Thoracic aorta (tissue), 2 donors: ENCODE measurements at regions not wholly inside any gene's neighbourhood (a gene's known extent, or its start where the extent isn't known, plus 50 kb on each side); places are given as distances from the start of the nearest gene placed in this dataset.

Source experiments
- ATAC-seq: fragments of 150-250 bp; one replicate; pipeline ENCODE4 v1.8.0; 2017; ENCODE audit warnings: low read depth; ENCODE audit not compliant: insufficient number of reproducible peaks, low FRiP score
- DNase-seq: peaks from one replicate; pipeline ENCODE4 v3.0.0-alpha.2; 2020; ENCODE audit warnings: low spot score
- H3K27ac ChIP-seq, 2 donors: fragments of 200-600 bp; sonication (generic); 1 replicate in 1 of 2; 2 replicates in 1 of 2; pipeline ENCODE4 v1.5.1; 2016; ENCODE audit warnings: mild to moderate bottlenecking in 2 of 2, moderate library complexity in 2 of 2
- H3K27me3 ChIP-seq: fragments of 200-600 bp; sonication (generic); replicated peaks from 2 replicates; pipeline ENCODE4 v1.6.0; 2016; ENCODE audit warnings: mild to moderate bottlenecking; ENCODE audit not compliant: insufficient read depth
- H3K36me3 ChIP-seq: fragments of 200-600 bp; sonication (generic); one replicate; pipeline ENCODE4 v1.5.1; 2016
- H3K4me1 ChIP-seq, 2 donors: fragments of 200-600 bp; sonication (generic); 1 replicate in 1 of 2; 2 replicates in 1 of 2; pipeline versions ENCODE4 v1.5.1 to v1.6.0; 2016; ENCODE audit warnings: low read depth in 2 of 2, mild to moderate bottlenecking in 1 of 2; ENCODE audit not compliant: control insufficient read depth in 1 of 2
- H3K4me3 ChIP-seq: fragments of 200-600 bp; sonication (generic); 2 replicates; pipeline ENCODE4 v1.5.1; 2016; ENCODE audit warnings: mild to moderate bottlenecking
- H3K9me3 ChIP-seq: fragments of 200-600 bp; sonication (generic); 2 replicates; pipeline ENCODE4 v1.5.1; 2016
- CTCF ChIP-seq: fragments of 200-600 bp; sonication (generic); IDR thresholded peaks from one replicate; pipeline ENCODE4 v1.5.1; 2019; ENCODE audit warnings: antibody characterized with exemption

- Histone ChIP-seq H3K27ac (no peak overlapping the region), H3K36me3 (no peaks in the 10 kb centered on the region), H3K27me3 (no peaks in the 10 kb centered on the region), H3K4me3 (no peak overlapping the region), H3K4me1 (no peaks in the 10 kb centered on the region), H3K9me3 (no peaks in the 10 kb centered on the region)
- ATAC-seq (no peak), DNase-seq (no peak)
- no peak for TF ChIP-seq CTCF
Observed at GRCh38 chr5:167112556-167112955, 1178.9 kb upstream of the WWC1 start.

GRCh38 chr5:167122267-167122666 lies 1169.2 kb upstream of the WWC1 start:
- no peak for TF ChIP-seq CTCF

GRCh38 chr5:167123126-167123525 lies 1168.3 kb upstream of the WWC1 start:
- Histone ChIP-seq H3K9me3 (no peaks in the 10 kb centered on the region), H3K4me1 (no peaks in the 10 kb centered on the region), H3K27me3 (no peaks in the 10 kb centered on the region), H3K27ac (no peak overlapping the region), H3K4me3 (no peak overlapping the region), H3K36me3 (no peaks in the 10 kb centered on the region)
- DNase-seq (no peak), ATAC-seq (no peak)
- TF ChIP-seq CTCF = no peak

More at GRCh38 chr5:167122267-167122666, 1169.2 kb upstream of the WWC1 start:
- Histone ChIP-seq H3K4me3 (no peak overlapping the region), H3K36me3 (no peaks in the 10 kb centered on the region), H3K9me3 (no peaks in the 10 kb centered on the region), H3K4me1 (no peaks in the 10 kb centered on the region), H3K27ac (no peak overlapping the region), H3K27me3 (no peaks in the 10 kb centered on the region)
- ATAC-seq (no peak), DNase-seq (no peak)

DNA sequence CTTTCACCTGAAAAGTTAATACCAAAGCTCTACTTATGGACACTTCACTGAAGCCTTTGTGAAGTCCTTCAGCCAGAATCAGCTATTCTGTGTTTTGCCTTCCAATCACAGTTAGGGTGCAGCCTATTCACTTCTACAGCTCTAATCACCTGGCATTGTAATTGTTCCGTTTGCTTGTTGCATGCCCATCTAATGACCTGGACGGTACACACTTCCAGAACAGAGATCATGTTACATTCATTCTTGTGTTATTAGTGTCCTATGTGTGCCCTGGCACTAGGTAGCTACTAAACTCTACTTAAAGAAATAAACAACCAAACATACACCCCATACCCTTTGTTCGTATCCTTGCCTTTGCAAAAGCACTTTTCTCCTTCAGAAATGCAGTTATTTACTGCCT lies 1162.9 kb upstream of the WWC1 start:
- no peak for TF ChIP-seq CTCF
- H3K9me3 ChIP-seq = no peaks in the 10 kb centered on the region
- ATAC-seq = no peak

GRCh38 chr5:167140548-167141291 lies 1150.7 kb upstream of the WWC1 start:
- no peak overlapping the region for H3K27ac ChIP-seq
- no peak for TF ChIP-seq CTCF
- H3K27me3 ChIP-seq = no peaks in the 10 kb centered on the region
- H3K4me1 ChIP-seq = no peaks in the 10 kb centered on the region
- ATAC-seq (no peak), DNase-seq (no peak)
- no peaks in the 10 kb centered on the region for H3K36me3 ChIP-seq
- H3K4me3 ChIP-seq = no peak overlapping the region
- H3K9me3 ChIP-seq = no peaks in the 10 kb centered on the region

More for the DNA sequence above, 1162.9 kb upstream of the WWC1 start:
- H3K36me3 ChIP-seq = no peaks in the 10 kb centered on the region
- no peaks in the 10 kb centered on the region for H3K27me3 ChIP-seq
- DNase-seq = no peak
- no peak overlapping the region for H3K27ac ChIP-seq
- no peak overlapping the region for H3K4me3 ChIP-seq
- no peaks in the 10 kb centered on the region for H3K4me1 ChIP-seq
